ENCODE measurements at regions not wholly inside any gene's neighbourhood (a gene's known extent, or its start where the extent isn't known, plus 50 kb on each side); places are given as distances from the start of the nearest gene placed in this dataset.

GRCh38 chr7:116083796-116084195 lies 53.2 kb upstream of the TFEC start:
- TF ChIP-seq ZFX (IDR thresholded peaks at IDR 0.05) (no peak), CTCF (conservative IDR thresholded peaks at IDR 0.05) (no peak)
- no peak overlapping the region for H3K27ac ChIP-seq

- TF ChIP-seq CTCF (conservative IDR thresholded peaks at IDR 0.05) (no peak), ZFX (IDR thresholded peaks at IDR 0.05) (no peak)
- no peak overlapping the region for H3K27ac ChIP-seq
Measured at GRCh38 chr7:116086547-116087045, 56.0 kb upstream of the TFEC start.

GRCh38 chr7:116087291-116087690 lies 56.7 kb upstream of the TFEC start:
- TF ChIP-seq ZFX (IDR thresholded peaks at IDR 0.05) (no peak), CTCF (conservative IDR thresholded peaks at IDR 0.05) (no peak)

GRCh38 chr7:116087984-116088383 lies 57.4 kb upstream of the TFEC start:
- TF ChIP-seq ZFX (IDR thresholded peaks at IDR 0.05) (no peak), CTCF (conservative IDR thresholded peaks at IDR 0.05) (no peak)

More at GRCh38 chr7:116087291-116087690, 56.7 kb upstream of the TFEC start:
- H3K27ac ChIP-seq: no peak overlapping the region

GRCh38 chr7:116089293-116089692 lies 58.7 kb upstream of the TFEC start:
- TF ChIP-seq CTCF (conservative IDR thresholded peaks at IDR 0.05) (no peak), ZFX (IDR thresholded peaks at IDR 0.05) (no peak)
- H3K27ac ChIP-seq: no peak overlapping the region

More at GRCh38 chr7:116087984-116088383, 57.4 kb upstream of the TFEC start:
- no peak overlapping the region for H3K27ac ChIP-seq

- no peak for TF ChIP-seq CTCF (conservative IDR thresholded peaks at IDR 0.05)
- no peak for TF ChIP-seq ZFX (IDR thresholded peaks at IDR 0.05)
- H3K27ac ChIP-seq: no peak overlapping the region
Measured at GRCh38 chr7:116093516-116094301, 63.1 kb upstream of the TFEC start.

- TF ChIP-seq ZFX (IDR thresholded peaks at IDR 0.05): no peak
- no peak for TF ChIP-seq CTCF (conservative IDR thresholded peaks at IDR 0.05)
- H3K27ac ChIP-seq: no peak overlapping the region
Measured at GRCh38 chr7:116095396-116095795, 64.8 kb upstream of the TFEC start.

All from C4-2B (cell line).